ENCODE measurements at regions not wholly inside any gene's neighbourhood (a gene's known extent, or its start where the extent isn't known, plus 50 kb on each side); places are given as distances from the start of the nearest gene placed in this dataset.

DNA sequence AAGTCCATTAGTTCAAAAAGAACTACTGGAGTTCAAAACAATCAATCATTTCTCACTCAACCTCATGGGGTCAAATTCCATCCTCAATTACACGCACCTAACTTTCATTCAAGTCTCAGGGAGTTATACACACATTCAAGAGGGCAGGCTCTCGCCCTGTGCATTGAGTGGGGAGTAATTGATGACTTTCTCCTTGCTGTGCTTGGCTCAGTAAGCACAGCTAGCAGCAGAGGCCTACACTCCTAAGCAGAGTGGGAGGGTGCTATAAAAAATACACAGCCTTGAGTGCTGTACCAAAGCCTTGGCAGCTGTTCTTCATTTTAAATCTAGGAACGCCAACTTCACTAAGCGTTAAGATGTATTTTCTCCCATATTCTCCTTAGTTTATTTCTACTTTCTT lies 958.3 kb upstream of the ADGRL3 start:
- Histone ChIP-seq H3K4me3 (ENCODE audit: low read depth, low read length) (no peak overlapping the region), H3K27me3 (ENCODE audit: control insufficient read depth, insufficient read depth, low read length) (no peaks in the 10 kb centered on the region), H3K36me3 (ENCODE audit: control insufficient read depth, insufficient read depth, low read length) (no peaks in the 10 kb centered on the region)
- TF ChIP-seq, protein P1, sequence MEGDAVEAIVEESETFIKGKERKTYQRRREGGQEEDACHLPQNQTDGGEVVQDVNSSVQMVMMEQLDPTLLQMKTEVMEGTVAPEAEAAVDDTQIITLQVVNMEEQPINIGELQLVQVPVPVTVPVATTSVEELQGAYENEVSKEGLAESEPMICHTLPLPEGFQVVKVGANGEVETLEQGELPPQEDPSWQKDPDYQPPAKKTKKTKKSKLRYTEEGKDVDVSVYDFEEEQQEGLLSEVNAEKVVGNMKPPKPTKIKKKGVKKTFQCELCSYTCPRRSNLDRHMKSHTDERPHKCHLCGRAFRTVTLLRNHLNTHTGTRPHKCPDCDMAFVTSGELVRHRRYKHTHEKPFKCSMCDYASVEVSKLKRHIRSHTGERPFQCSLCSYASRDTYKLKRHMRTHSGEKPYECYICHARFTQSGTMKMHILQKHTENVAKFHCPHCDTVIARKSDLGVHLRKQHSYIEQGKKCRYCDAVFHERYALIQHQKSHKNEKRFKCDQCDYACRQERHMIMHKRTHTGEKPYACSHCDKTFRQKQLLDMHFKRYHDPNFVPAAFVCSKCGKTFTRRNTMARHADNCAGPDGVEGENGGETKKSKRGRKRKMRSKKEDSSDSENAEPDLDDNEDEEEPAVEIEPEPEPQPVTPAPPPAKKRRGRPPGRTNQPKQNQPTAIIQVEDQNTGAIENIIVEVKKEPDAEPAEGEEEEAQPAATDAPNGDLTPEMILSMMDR (IDR thresholded peaks at IDR 0.05; ENCODE audit: insufficient read depth, low read depth, low read length), result no peak
- DNase-seq (ENCODE audit: low read depth), result no peak
- ChIA-PET POLR2A (no interaction called here), CTCF (interaction anchor here (0.6 kb wide), 1 partner anchor 187 kb away, joined by 3 read pairs; no protein-coding TSS in a partner anchor)

DNA sequence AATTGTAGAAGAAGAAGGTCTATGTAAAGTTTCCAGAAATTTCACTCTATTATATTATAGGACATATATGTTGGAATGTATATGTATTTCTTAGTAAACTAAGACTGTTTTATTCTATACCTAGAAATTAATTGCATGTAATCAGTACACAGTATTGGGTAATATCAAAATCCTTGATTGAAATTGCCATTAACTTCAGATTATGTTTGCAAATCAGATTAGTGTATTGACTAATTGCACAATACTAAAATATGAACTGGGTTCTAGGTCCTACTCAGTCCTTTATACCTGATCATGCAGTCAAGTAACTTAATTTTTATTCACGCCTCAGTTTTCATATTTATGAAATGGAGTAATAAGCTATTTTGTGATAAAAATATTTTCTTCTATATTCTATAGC lies 950.3 kb upstream of the ADGRL3 start:
- H3K36me3 ChIP-seq (ENCODE audit: control insufficient read depth, insufficient read depth, low read length), result no peaks in the 10 kb centered on the region
- CTCF ChIA-PET, result no interaction called here
- POLR2A ChIA-PET, result no interaction called here

DNA sequence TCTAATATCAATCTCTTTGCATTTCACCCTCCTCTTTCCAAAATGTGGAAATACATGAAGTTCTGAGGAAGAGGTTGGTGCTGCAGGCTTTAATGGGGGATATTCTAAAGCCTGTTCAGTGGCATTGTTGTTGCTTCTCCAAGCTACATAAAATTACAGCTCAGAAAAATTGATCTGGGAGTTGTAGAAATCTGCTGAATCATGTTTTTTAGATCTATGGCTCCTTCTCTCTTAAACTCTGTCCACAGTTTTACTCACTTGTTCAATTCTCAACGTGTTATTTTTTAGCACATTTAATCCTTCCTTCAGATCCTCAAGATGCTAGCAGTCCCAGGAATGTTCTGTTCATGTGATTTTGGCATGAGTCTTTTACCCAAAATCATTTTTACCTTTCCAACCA lies 949.5 kb upstream of the ADGRL3 start:
- ChIA-PET POLR2A (no interaction called here), CTCF (no interaction called here)
- Histone ChIP-seq H3K36me3 (ENCODE audit: control insufficient read depth, insufficient read depth, low read length) (no peaks in the 10 kb centered on the region), H3K4me3 (ENCODE audit: low read depth, low read length) (no peak overlapping the region), H3K27me3 (ENCODE audit: control insufficient read depth, insufficient read depth, low read length) (no peaks in the 10 kb centered on the region)
- TF ChIP-seq, protein P1 (IDR thresholded peaks at IDR 0.05; ENCODE audit: insufficient read depth, low read depth, low read length), result no peak
- DNase-seq (ENCODE audit: low read depth), result no peak

More for the DNA sequence above, 950.3 kb upstream of the ADGRL3 start:
- no peaks in the 10 kb centered on the region for H3K27me3 ChIP-seq (ENCODE audit: control insufficient read depth, insufficient read depth, low read length)
- no peak overlapping the region for H3K4me3 ChIP-seq (ENCODE audit: low read depth, low read length)
- no peak for DNase-seq (ENCODE audit: low read depth)
- TF ChIP-seq, protein P1 (IDR thresholded peaks at IDR 0.05; ENCODE audit: insufficient read depth, low read depth, low read length), result no peak

DNA sequence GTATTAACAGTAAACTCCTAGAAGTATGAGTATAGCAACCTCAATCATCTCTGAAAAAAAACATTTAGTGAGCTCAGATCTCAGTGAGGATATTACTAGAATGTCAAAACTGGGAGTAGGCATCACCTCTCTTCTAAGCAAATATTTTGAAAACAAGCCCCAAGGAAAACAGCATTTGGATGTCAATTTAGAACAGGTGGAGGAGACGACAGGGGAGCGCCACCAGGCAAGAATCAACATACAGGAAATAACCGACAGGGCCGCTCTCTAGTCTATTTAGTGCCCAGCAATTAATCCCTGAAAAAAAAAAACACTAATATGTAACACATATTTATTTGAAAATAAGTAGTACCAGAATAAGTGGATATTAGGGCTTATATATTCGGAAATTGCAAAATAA lies 940.3 kb upstream of the ADGRL3 start:
- Histone ChIP-seq H3K4me3 (ENCODE audit: low read depth, low read length) (no peak overlapping the region), H3K27me3 (ENCODE audit: control insufficient read depth, insufficient read depth, low read length) (no peaks in the 10 kb centered on the region), H3K36me3 (ENCODE audit: control insufficient read depth, insufficient read depth, low read length) (no peaks in the 10 kb centered on the region)
- TF ChIP-seq, protein P1 (IDR thresholded peaks at IDR 0.05; ENCODE audit: insufficient read depth, low read depth, low read length), result no peak
- POLR2A ChIA-PET, result no interaction called here
- CTCF ChIA-PET, result no interaction called here
- no peak for DNase-seq (ENCODE audit: low read depth)

DNA sequence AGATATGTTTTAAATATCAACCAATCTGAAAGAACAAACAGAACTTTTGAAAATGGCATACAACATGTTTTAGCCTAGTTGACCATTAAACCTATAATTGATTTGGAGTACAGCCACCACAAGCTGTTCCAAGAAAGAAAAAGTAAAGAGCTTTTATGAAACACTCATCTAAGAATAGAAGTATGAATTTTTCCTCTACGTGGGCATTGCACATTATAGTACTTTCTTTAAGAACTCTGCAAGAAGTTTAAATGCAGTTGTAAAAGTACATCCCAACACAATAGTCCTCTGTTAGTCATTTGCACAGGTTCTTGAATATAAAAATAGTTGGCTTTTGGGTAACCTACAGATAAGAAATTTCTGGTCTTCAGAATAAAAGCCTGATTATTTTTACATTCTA lies 933.6 kb upstream of the ADGRL3 start:
- TF ChIP-seq, protein P1 (IDR thresholded peaks at IDR 0.05; ENCODE audit: insufficient read depth, low read depth, low read length), result no peak
- Histone ChIP-seq H3K27me3 (ENCODE audit: control insufficient read depth, insufficient read depth, low read length) (no peaks in the 10 kb centered on the region), H3K4me3 (ENCODE audit: low read depth, low read length) (no peak overlapping the region), H3K36me3 (ENCODE audit: control insufficient read depth, insufficient read depth, low read length) (no peaks in the 10 kb centered on the region)
- DNase-seq (ENCODE audit: low read depth), result no peak
- POLR2A ChIA-PET, result no interaction called here
- CTCF ChIA-PET, result no interaction called here
